ENCODE measurements at regions not wholly inside any gene's neighbourhood (a gene's known extent, or its start where the extent isn't known, plus 50 kb on each side); places are given as distances from the start of the nearest gene placed in this dataset.

- H3K9me3 ChIP-seq (ENCODE audit: insufficient read depth, low read depth, low read length), result peaks cover 3% of the 10 kb centered on the region; the same call in 1 of the 2 replicates
- no peak overlapping the region for H3K4me2 ChIP-seq (ENCODE audit: low read depth, low read length, poor library complexity, severe bottlenecking)
- no peaks in the 10 kb centered on the region for H4K20me1 ChIP-seq (ENCODE audit: insufficient read depth, low read length, poor library complexity, severe bottlenecking)
- H3K79me2 ChIP-seq (ENCODE audit: insufficient read depth, low read length), result no peaks in the 10 kb centered on the region
- no peaks in the 10 kb centered on the region for H3K27me3 ChIP-seq (ENCODE audit: insufficient read depth, low read length, poor library complexity, severe bottlenecking)
- no peaks in the 10 kb centered on the region for H3K36me3 ChIP-seq (ENCODE audit: insufficient read depth, low read length)
- TF ChIP-seq EZH2phosphoT487 (IDR thresholded peaks at IDR 0.05; ENCODE audit: borderline replicate concordance), result no peak
- no peak overlapping the region for H2AFZ ChIP-seq (ENCODE audit: low read length)
- H3K9ac ChIP-seq (ENCODE audit: low read depth, low read length, poor library complexity, severe bottlenecking), result no peak overlapping the region
- H3K4me1 ChIP-seq (ENCODE audit: insufficient read depth, low read length, poor library complexity, severe bottlenecking), result no peaks in the 10 kb centered on the region
- H3K4me3 ChIP-seq (ENCODE audit: low read length, poor library complexity, severe bottlenecking), result no peak overlapping the region
- H3K9me2 ChIP-seq (replicated peaks; ENCODE audit: low read depth, low read length), result no peaks in the 10 kb centered on the region
- H3F3A ChIP-seq (ENCODE audit: low read depth), result no peaks in the 10 kb centered on the region
Measured at GRCh38 chr9:117595650-117596049, 108.6 kb upstream of the TLR4 start.

- Histone ChIP-seq H3K9ac (ENCODE audit: low read depth, low read length, poor library complexity, severe bottlenecking) (no peak overlapping the region), H3K4me3 (ENCODE audit: low read length, poor library complexity, severe bottlenecking) (no peak overlapping the region), H3F3A (ENCODE audit: low read depth) (no peaks in the 10 kb centered on the region), H3K4me2 (ENCODE audit: low read depth, low read length, poor library complexity, severe bottlenecking) (no peak overlapping the region), H3K36me3 (ENCODE audit: insufficient read depth, low read length) (no peaks in the 10 kb centered on the region), H3K4me1 (ENCODE audit: insufficient read depth, low read length, poor library complexity, severe bottlenecking) (no peaks in the 10 kb centered on the region), H4K20me1 (ENCODE audit: insufficient read depth, low read length, poor library complexity, severe bottlenecking) (no peaks in the 10 kb centered on the region), H3K79me2 (ENCODE audit: insufficient read depth, low read length) (no peaks in the 10 kb centered on the region), H3K27me3 (ENCODE audit: insufficient read depth, low read length, poor library complexity, severe bottlenecking) (no peaks in the 10 kb centered on the region), H2AFZ (ENCODE audit: low read length) (no peak overlapping the region), H3K9me2 (replicated peaks; ENCODE audit: low read depth, low read length) (no peaks in the 10 kb centered on the region), H3K9me3 (ENCODE audit: insufficient read depth, low read depth, low read length) (no peaks in the 10 kb centered on the region)
- no peak for TF ChIP-seq EZH2phosphoT487 (IDR thresholded peaks at IDR 0.05; ENCODE audit: borderline replicate concordance)
- TF ChIP-seq CTCF (conservative IDR thresholded peaks at IDR 0.05; ENCODE audit: low read length), result no peak
Measured at GRCh38 chr9:117587263-117587662, 116.9 kb upstream of the TLR4 start.

- Histone ChIP-seq H3K27me3 (ENCODE audit: insufficient read depth, low read length, poor library complexity, severe bottlenecking) (no peaks in the 10 kb centered on the region), H3K79me2 (ENCODE audit: insufficient read depth, low read length) (no peaks in the 10 kb centered on the region), H3K4me1 (ENCODE audit: insufficient read depth, low read length, poor library complexity, severe bottlenecking) (no peaks in the 10 kb centered on the region), H3K9me2 (replicated peaks; ENCODE audit: low read depth, low read length) (no peaks in the 10 kb centered on the region), H3K36me3 (ENCODE audit: insufficient read depth, low read length) (no peaks in the 10 kb centered on the region), H3K4me2 (ENCODE audit: low read depth, low read length, poor library complexity, severe bottlenecking) (no peak overlapping the region), H3F3A (ENCODE audit: low read depth) (no peaks in the 10 kb centered on the region), H3K9me3 (ENCODE audit: insufficient read depth, low read depth, low read length) (no peaks in the 10 kb centered on the region), H3K4me3 (ENCODE audit: low read length, poor library complexity, severe bottlenecking) (no peak overlapping the region), H4K20me1 (ENCODE audit: insufficient read depth, low read length, poor library complexity, severe bottlenecking) (no peaks in the 10 kb centered on the region), H2AFZ (ENCODE audit: low read length) (no peak overlapping the region), H3K9ac (ENCODE audit: low read depth, low read length, poor library complexity, severe bottlenecking) (no peak overlapping the region)
- TF ChIP-seq CTCF (conservative IDR thresholded peaks at IDR 0.05; ENCODE audit: low read length) (no peak), EZH2phosphoT487 (IDR thresholded peaks at IDR 0.05; ENCODE audit: borderline replicate concordance) (no peak)
Measured at GRCh38 chr9:117574099-117574498, 130.1 kb upstream of the TLR4 start.

GRCh38 chr9:117564839-117565238 lies 139.4 kb upstream of the TLR4 start:
- no peak for TF ChIP-seq EZH2phosphoT487 (IDR thresholded peaks at IDR 0.05; ENCODE audit: borderline replicate concordance)
- no peak for TF ChIP-seq CTCF (conservative IDR thresholded peaks at IDR 0.05; ENCODE audit: low read length)
- H3K9me3 ChIP-seq (ENCODE audit: insufficient read depth, low read depth, low read length), result no peaks in the 10 kb centered on the region; the same call in 1 of the 2 replicates
- no peaks in the 10 kb centered on the region for H3K79me2 ChIP-seq (ENCODE audit: insufficient read depth, low read length)
- no peak overlapping the region for H3K4me3 ChIP-seq (ENCODE audit: low read length, poor library complexity, severe bottlenecking)
- no peaks in the 10 kb centered on the region for H3K36me3 ChIP-seq (ENCODE audit: insufficient read depth, low read length)
- no peak overlapping the region for H3K9ac ChIP-seq (ENCODE audit: low read depth, low read length, poor library complexity, severe bottlenecking)
- no peaks in the 10 kb centered on the region for H3K27me3 ChIP-seq (ENCODE audit: insufficient read depth, low read length, poor library complexity, severe bottlenecking)
- no peak overlapping the region for H2AFZ ChIP-seq (ENCODE audit: low read length)
- H4K20me1 ChIP-seq (ENCODE audit: insufficient read depth, low read length, poor library complexity, severe bottlenecking), result no peaks in the 10 kb centered on the region
- no peaks in the 10 kb centered on the region for H3F3A ChIP-seq (ENCODE audit: low read depth)
- H3K4me1 ChIP-seq (ENCODE audit: insufficient read depth, low read length, poor library complexity, severe bottlenecking), result no peaks in the 10 kb centered on the region
- H3K4me2 ChIP-seq (ENCODE audit: low read depth, low read length, poor library complexity, severe bottlenecking), result no peak overlapping the region
- H3K9me2 ChIP-seq (replicated peaks; ENCODE audit: low read depth, low read length), result no peaks in the 10 kb centered on the region
